Body of pancreas (tissue), 4 donors: ENCODE measurements at regions not wholly inside any gene's neighbourhood (a gene's known extent, or its start where the extent isn't known, plus 50 kb on each side); places are given as distances from the start of the nearest gene placed in this dataset.

ENCODE experiments used
- CTCF ChIP-seq, 7 experiments: fragments of 450-650 bp in 4 of 7; fragments of 200-600 bp in 3 of 7; sonication (generic) in 3 of 7; IDR thresholded peaks; one replicate each; pipeline ENCODE4 v1.5.1; 2016 to 2019; ENCODE audit warnings: antibody characterized with exemption in 7 of 7
- POLR2A ChIP-seq, 3 donors: fragments of 450-650 bp; IDR thresholded peaks; one replicate each; pipeline ENCODE4 v1.6.1; 2016; ENCODE audit warnings: antibody characterized with exemption in 3 of 3, mild to moderate bottlenecking in 2 of 3

- TF ChIP-seq CTCF (IDR thresholded peaks at IDR 0.05) (no peak), POLR2A (IDR thresholded peaks at IDR 0.05) (no peak)
These were observed 512.3 kb downstream of the INHBA start for GRCh38 chr7:41190581-41190980.
